Mucosa of descending colon (tissue), 3 donors: ENCODE measurements at regions not wholly inside any gene's neighbourhood (a gene's known extent, or its start where the extent isn't known, plus 50 kb on each side); places are given as distances from the start of the nearest gene placed in this dataset.

Experiments
- ATAC-seq: fragments of 200-7000 bp; cut with Tn5 transposase; one replicate; pipeline ENCODE4 v1.9.1; 2020; ENCODE audit warnings: mild to moderate bottlenecking, moderate library complexity
- DNase-seq, 3 donors: peaks; one replicate each; pipeline ENCODE4 v3.0.0-alpha.2; 2020
- H3K36me3 ChIP-seq: fragments of 200-600 bp; one replicate; pipeline ENCODE4 v1.8.0; 2021; ENCODE audit warnings: low read depth, mild to moderate bottlenecking
- H3K4me1 ChIP-seq: fragments of 200-600 bp; one replicate; pipeline ENCODE4 v1.8.0; 2021; ENCODE audit warnings: low read depth, mild to moderate bottlenecking
- H3K4me3 ChIP-seq: fragments of 200-600 bp; one replicate; pipeline ENCODE4 v1.8.0; 2021; ENCODE audit warnings: mild to moderate bottlenecking
- H3K9me3 ChIP-seq: fragments of 200-600 bp; one replicate; pipeline ENCODE4 v1.8.0; 2021; ENCODE audit warnings: mild to moderate bottlenecking
- CTCF ChIP-seq: fragments of 200-600 bp; IDR thresholded peaks from one replicate; pipeline ENCODE4 v1.8.0; 2022; ENCODE audit warnings: antibody characterized with exemption, mild to moderate bottlenecking
- intact Hi-C, 2 donors: fragments of 100-400 bp; cut with DNase I in 1 of 2; cut with micrococcal nuclease in 1 of 2; formaldehyde crosslinking; loops; one replicate each; pipeline versions ENCODE4 v1.11.0 to v1.11.1; 2022; cut with DNase I, micrococcal nuclease
- donor health status: DM: no; HTN: no; CAD: no; lungs with moderate emphysema.
- donor health status: DM: no; HTN: no; CAD: no.
- donor health status: DM: no; HTN: yes; CAD: no.

DNA sequence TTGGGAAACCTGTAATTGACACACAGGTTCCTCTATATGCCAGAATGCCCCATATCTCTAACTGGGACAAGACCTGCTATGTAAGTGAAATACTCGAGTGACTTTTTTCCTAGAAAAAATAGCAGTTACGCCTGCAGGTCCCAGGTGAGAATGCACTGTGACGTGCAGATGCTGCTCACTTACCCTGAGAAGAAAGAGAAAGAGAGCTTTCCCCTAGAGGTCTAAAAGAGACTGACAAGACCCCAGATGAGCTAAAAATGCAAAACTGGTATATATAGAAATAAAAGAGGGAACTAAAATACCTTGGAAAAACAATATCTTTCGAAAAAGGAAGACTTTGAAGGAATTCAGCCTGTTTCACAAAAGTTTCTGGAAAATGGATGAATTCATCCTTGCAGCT is 383.0 kb upstream of the DCC start:
- DNase-seq (no peak), ATAC-seq (no peak)
- intact Hi-C loops: no loop called here
- Histone ChIP-seq H3K4me3 (no peak overlapping the region), H3K9me3 (no peaks in the 10 kb centered on the region), H3K4me1 (no peaks in the 10 kb centered on the region), H3K36me3 (no peaks in the 10 kb centered on the region)
- TF ChIP-seq CTCF: no peak

GRCh38 chr18:51980101-51980500 is 359.9 kb upstream of the DCC start:
- no peaks in the 10 kb centered on the region for H3K4me1 ChIP-seq
- no peak for TF ChIP-seq CTCF
- no peaks in the 10 kb centered on the region for H3K9me3 ChIP-seq
- no peak overlapping the region for H3K4me3 ChIP-seq
- intact Hi-C loops: no loop called here
- ATAC-seq (no peak), DNase-seq (no peak)
- no peaks in the 10 kb centered on the region for H3K36me3 ChIP-seq

GRCh38 chr18:51988277-51988676 is 351.7 kb upstream of the DCC start:
- no peak for ATAC-seq
- DNase-seq: no peak
- no peak for TF ChIP-seq CTCF
- no peaks in the 10 kb centered on the region for H3K9me3 ChIP-seq
- H3K36me3 ChIP-seq: no peaks in the 10 kb centered on the region
- H3K4me3 ChIP-seq: no peak overlapping the region
- intact Hi-C loops: no loop called here
- H3K4me1 ChIP-seq: no peaks in the 10 kb centered on the region

- intact Hi-C loops: no loop called here
- no peaks in the 10 kb centered on the region for H3K4me1 ChIP-seq
- H3K36me3 ChIP-seq: no peaks in the 10 kb centered on the region
- H3K9me3 ChIP-seq: no peaks in the 10 kb centered on the region
- no peak for TF ChIP-seq CTCF
- no peak for ATAC-seq
- no peak for DNase-seq
- H3K4me3 ChIP-seq: no peak overlapping the region
Measured at GRCh38 chr18:51997129-51997528, 342.9 kb upstream of the DCC start.

DNA sequence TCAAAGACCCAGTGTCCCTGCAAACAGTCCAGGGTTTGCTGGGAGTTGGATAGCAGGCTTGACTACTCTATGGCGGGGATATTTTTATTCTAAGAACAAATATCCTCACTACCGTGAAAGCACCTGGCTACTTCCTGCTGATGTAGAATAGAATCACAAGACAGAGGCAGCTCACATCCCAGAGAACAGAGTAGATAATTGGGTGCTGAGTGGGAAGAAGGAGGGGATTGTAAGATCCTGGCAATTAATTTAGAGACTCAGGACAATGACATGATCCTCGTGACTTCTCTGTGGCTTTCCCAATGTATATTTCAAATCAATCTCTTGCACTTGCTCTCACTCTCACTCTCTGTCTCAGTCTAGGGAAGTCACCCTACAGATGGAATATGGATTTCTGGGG is 341.9 kb upstream of the DCC start:
- intact Hi-C loops: no loop called here
- DNase-seq (no peak), ATAC-seq (no peak)
- H3K9me3 ChIP-seq: no peaks in the 10 kb centered on the region
- TF ChIP-seq CTCF: no peak
- H3K4me1 ChIP-seq: no peaks in the 10 kb centered on the region
- H3K36me3 ChIP-seq: no peaks in the 10 kb centered on the region
- H3K4me3 ChIP-seq: no peak overlapping the region

GRCh38 chr18:51998711-51999110 is 341.3 kb upstream of the DCC start:
- TF ChIP-seq CTCF: no peak
- DNase-seq (no peak), ATAC-seq (no peak)
- no peaks in the 10 kb centered on the region for H3K4me1 ChIP-seq
- no peaks in the 10 kb centered on the region for H3K9me3 ChIP-seq
- H3K4me3 ChIP-seq: no peak overlapping the region
- intact Hi-C loops: no loop called here
- H3K36me3 ChIP-seq: no peaks in the 10 kb centered on the region
